ENCODE measurements at regions not wholly inside any gene's neighbourhood (a gene's known extent, or its start where the extent isn't known, plus 50 kb on each side); places are given as distances from the start of the nearest gene placed in this dataset.
"Not testable (repeated sequence)": the region's sequence is repeated elsewhere in the genome, so short reads cannot be mapped to it uniquely, and the experiment has no call there.

GRCh38 chr18:6572192-6572591 is 157.3 kb upstream of the ARHGAP28 start:
- DNase-seq = not testable (repeated sequence)

- no peak for DNase-seq
These were observed 154.9 kb upstream of the ARHGAP28 start for GRCh38 chr18:6574631-6575030.

- DNase-seq = no peak
These were observed 153.6 kb upstream of the ARHGAP28 start for GRCh38 chr18:6575908-6576307.

GRCh38 chr18:6576718-6577375 is 152.7 kb upstream of the ARHGAP28 start:
- no peak for DNase-seq

GRCh38 chr18:6578686-6579085 is 150.8 kb upstream of the ARHGAP28 start:
- no peak for DNase-seq

GRCh38 chr18:6579486-6579885 is 150.0 kb upstream of the ARHGAP28 start:
- DNase-seq = no peak

- no peak for DNase-seq
These were observed 149.1 kb upstream of the ARHGAP28 start for GRCh38 chr18:6580401-6580800.

GRCh38 chr18:6589923-6590322 is 139.6 kb upstream of the ARHGAP28 start:
- no peak for DNase-seq

- DNase-seq = no peak
These were observed 139.2 kb upstream of the ARHGAP28 start for GRCh38 chr18:6590326-6590725.

GRCh38 chr18:6591491-6591890 is 138.0 kb upstream of the ARHGAP28 start:
- DNase-seq = no peak

GRCh38 chr18:6592522-6592921 is 137.0 kb upstream of the ARHGAP28 start:
- DNase-seq = peak; percentile 70

- no peak for DNase-seq
These were observed 136.2 kb upstream of the ARHGAP28 start for GRCh38 chr18:6593142-6593885.

- no peak for DNase-seq
These were observed 133.8 kb upstream of the ARHGAP28 start for GRCh38 chr18:6595666-6596065.

- no peak for DNase-seq
These were observed 130.9 kb upstream of the ARHGAP28 start for GRCh38 chr18:6598657-6599056.

- DNase-seq = no peak
These were observed 128.8 kb upstream of the ARHGAP28 start for GRCh38 chr18:6600667-6601167.

- no peak for DNase-seq
These were observed 128.3 kb upstream of the ARHGAP28 start for GRCh38 chr18:6601241-6601640.

- DNase-seq = no peak
These were observed 127.2 kb upstream of the ARHGAP28 start for GRCh38 chr18:6602365-6602764.

GRCh38 chr18:6604573-6604941 is 125.0 kb upstream of the ARHGAP28 start:
- DNase-seq = peak; percentile 36

GRCh38 chr18:6605115-6605869 is 124.2 kb upstream of the ARHGAP28 start:
- DNase-seq = no peak

- no peak for DNase-seq
These were observed 123.0 kb upstream of the ARHGAP28 start for GRCh38 chr18:6606411-6607085.

GRCh38 chr18:6607343-6607742 is 122.2 kb upstream of the ARHGAP28 start:
- DNase-seq = no peak

GRCh38 chr18:6609666-6610264 is 119.8 kb upstream of the ARHGAP28 start:
- DNase-seq = no peak

- no peak for DNase-seq
These were observed 119.0 kb upstream of the ARHGAP28 start for GRCh38 chr18:6610466-6610865.
